CD14-positive monocyte (primary cell): ENCODE measurements at regions not wholly inside any gene's neighbourhood (a gene's known extent, or its start where the extent isn't known, plus 50 kb on each side); places are given as distances from the start of the nearest gene placed in this dataset.

Source experiments
- DNase-seq, 3 donors: peaks; one replicate each; pipeline ENCODE4 v3.0.0-alpha.2; 2011 to 2022
- H2AFZ ChIP-seq: 2 replicates; pipeline ENCODE4 v1.6.0; 2012; ENCODE audit warnings: mild to moderate bottlenecking, low read depth, low read length, inconsistent platforms; ENCODE audit not compliant: insufficient read depth, poor library complexity, severe bottlenecking
- H3K27ac ChIP-seq, 2 donors: 1 replicate in 1 of 2; 2 replicates in 1 of 2; pipeline ENCODE4 v1.5.1; 2012 to 2013; ENCODE audit warnings: low read length in 2 of 2, control low read depth in 1 of 2, inconsistent platforms in 1 of 2, low read depth in 1 of 2, mild to moderate bottlenecking in 1 of 2
- H3K27me3 ChIP-seq, 2 donors: one replicate each; pipeline versions ENCODE4 v1.6.0 to v1.6.1; 2011 to 2013; ENCODE audit warnings: low read length in 2 of 2; ENCODE audit not compliant: control insufficient read depth in 2 of 2, insufficient read depth in 2 of 2
- H3K36me3 ChIP-seq, 2 donors: replicated peaks in 1 of 2; 1 replicate in 1 of 2; 2 replicates in 1 of 2; pipeline versions ENCODE4 v1.5.1 to v1.6.1; 2012 to 2013; ENCODE audit warnings: low read length in 2 of 2, control low read depth in 1 of 2, inconsistent platforms in 1 of 2, mild to moderate bottlenecking in 1 of 2; ENCODE audit not compliant: insufficient read depth in 2 of 2, control insufficient read depth in 1 of 2
- H3K4me1 ChIP-seq, 2 donors: 1 replicate in 1 of 2; 2 replicates in 1 of 2; pipeline versions ENCODE4 v1.5.1 to v1.6.1; 2012 to 2013; ENCODE audit warnings: low read length in 2 of 2, control low read depth in 1 of 2, inconsistent platforms in 1 of 2, mild to moderate bottlenecking in 1 of 2, moderate library complexity in 1 of 2; ENCODE audit not compliant: insufficient read depth in 2 of 2, control insufficient read depth in 1 of 2
- H3K4me2 ChIP-seq: replicated peaks from 2 replicates; pipeline ENCODE3; 2012; ENCODE audit warnings: low read length, moderate library complexity, mild to moderate bottlenecking; ENCODE audit not compliant: poor library complexity, severe bottlenecking; ENCODE audit errors: extremely low read depth
- H3K4me3 ChIP-seq, 3 experiments: fragments of 200-600 bp in 1 of 3; sonication (generic) in 1 of 3; replicated peaks in 1 of 3; 1 replicate in 2 of 3; 2 replicates in 1 of 3; pipeline ENCODE4 v1.5.1; 2011 to 2013; ENCODE audit warnings: low read length in 3 of 3, mild to moderate bottlenecking in 3 of 3, control low read depth in 2 of 3, low read depth in 2 of 3, inconsistent platforms in 1 of 3, moderate library complexity in 1 of 3
- H3K79me2 ChIP-seq: 2 replicates; pipeline ENCODE4 v1.6.0; 2012; ENCODE audit warnings: mild to moderate bottlenecking, control low read depth, inconsistent platforms, low read length, moderate library complexity; ENCODE audit not compliant: insufficient read depth
- H3K9ac ChIP-seq: 2 replicates; pipeline ENCODE4 v1.6.0; 2017; ENCODE audit warnings: low read length, mild to moderate bottlenecking; ENCODE audit not compliant: insufficient read depth, poor library complexity, severe bottlenecking
- H3K9me3 ChIP-seq, 2 donors: replicated peaks in 1 of 2; 1 replicate in 1 of 2; 2 replicates in 1 of 2; pipeline versions ENCODE4 v1.5.1 to v1.6.1; 2012 to 2013; ENCODE audit warnings: low read length in 2 of 2, control low read depth in 1 of 2; ENCODE audit not compliant: control insufficient read depth in 1 of 2, insufficient read depth in 1 of 2
- H4K20me1 ChIP-seq: 2 replicates; pipeline ENCODE4 v1.6.0; 2012; ENCODE audit warnings: mild to moderate bottlenecking, low read length, control low read depth, moderate library complexity; ENCODE audit not compliant: insufficient read depth
- H3K27ac Mint-ChIP-seq, 7 donors: one replicate each; pipeline ENCODE4 v1.8.0; 2020; ENCODE audit warnings: mild to moderate bottlenecking in 7 of 7, mixed read lengths in 7 of 7, moderate library complexity in 6 of 7, inconsistent platforms in 2 of 7
- H3K27me3 Mint-ChIP-seq, 3 donors: one replicate each; pipeline ENCODE4 v1.8.0; 2021 to 2022; ENCODE audit warnings: low read depth in 3 of 3, mild to moderate bottlenecking in 3 of 3, mixed read lengths in 3 of 3, moderate library complexity in 3 of 3, inconsistent platforms in 1 of 3
- H3K36me3 Mint-ChIP-seq, 2 donors: one replicate each; pipeline ENCODE4 v1.8.0; 2020; ENCODE audit warnings: mixed read lengths in 2 of 2, inconsistent platforms in 1 of 2, mild to moderate bottlenecking in 1 of 2
- H3K4me1 Mint-ChIP-seq: one replicate; pipeline ENCODE4 v1.8.0; 2020; ENCODE audit warnings: mild to moderate bottlenecking, mixed read lengths
- H3K4me3 Mint-ChIP-seq, 2 donors: one replicate each; pipeline ENCODE4 v1.8.0; 2020; ENCODE audit warnings: mild to moderate bottlenecking in 2 of 2, mixed read lengths in 2 of 2, moderate library complexity in 1 of 2
- H3K9me3 Mint-ChIP-seq, 7 donors: one replicate each; pipeline ENCODE4 v1.8.0; 2020 to 2022; ENCODE audit warnings: mixed read lengths in 7 of 7, mild to moderate bottlenecking in 6 of 7, moderate library complexity in 6 of 7, inconsistent platforms in 2 of 7
- WGBS: methylation state at CpG from one replicate; pipeline ENCODE4 v1.1.5; 2013; ENCODE audit warnings: missing lambda C conversion rate; ENCODE audit not compliant: insufficient coverage; 5-methylcytosine and 5-hydroxymethylcytosine counted together
- intact Hi-C, 2 donors: fragments of 100-400 bp; cut with micrococcal nuclease; formaldehyde crosslinking; loops; one replicate each; pipeline versions ENCODE4 v1.15.0 to v1.15.1; 2023
- TF ChIP-seq, protein P1 (sequence below): fragments of 200-600 bp; IDR thresholded peaks from one replicate; pipeline ENCODE4 v1.8.0; 2022; ENCODE audit warnings: antibody characterized with exemption, mild to moderate bottlenecking

DNA sequence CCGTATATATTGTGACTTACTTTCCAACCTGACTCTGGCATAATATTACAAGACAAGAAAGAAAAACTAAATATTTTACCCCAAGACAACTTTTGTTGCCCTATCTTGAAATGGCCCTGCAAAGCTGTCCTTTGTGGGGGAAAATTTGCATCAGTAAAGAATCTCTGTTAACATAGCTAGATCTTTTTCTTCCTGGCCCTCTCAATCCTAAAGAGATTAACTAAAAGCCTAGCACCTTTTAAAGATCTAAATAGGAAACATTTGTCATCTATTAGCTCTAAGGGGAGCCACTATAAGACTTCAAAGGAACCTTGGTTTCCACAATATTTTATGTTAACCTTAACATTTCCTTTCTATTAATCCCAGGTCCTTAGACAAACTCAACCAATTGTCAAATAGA, 199.0 kb upstream of the SLITRK3 start:
- H3K4me3 Mint-ChIP-seq, result no peak overlapping the region
- Histone ChIP-seq H3K4me3 (no peak overlapping the region), H3K27me3 (no peaks in the 10 kb centered on the region), H3K79me2 (no peaks in the 10 kb centered on the region), H3K27ac (no peak overlapping the region), H4K20me1 (no peaks in the 10 kb centered on the region), H2AFZ (no peak overlapping the region), H3K9me3 (peaks cover 4 to 9% of the 10 kb centered on the region in 2 donors), H3K9ac (no peak overlapping the region), H3K4me1 (no peaks in the 10 kb centered on the region), H3K36me3 (no peaks in the 10 kb centered on the region), H3K4me2 (no peak overlapping the region)
- TF ChIP-seq, protein P1, sequence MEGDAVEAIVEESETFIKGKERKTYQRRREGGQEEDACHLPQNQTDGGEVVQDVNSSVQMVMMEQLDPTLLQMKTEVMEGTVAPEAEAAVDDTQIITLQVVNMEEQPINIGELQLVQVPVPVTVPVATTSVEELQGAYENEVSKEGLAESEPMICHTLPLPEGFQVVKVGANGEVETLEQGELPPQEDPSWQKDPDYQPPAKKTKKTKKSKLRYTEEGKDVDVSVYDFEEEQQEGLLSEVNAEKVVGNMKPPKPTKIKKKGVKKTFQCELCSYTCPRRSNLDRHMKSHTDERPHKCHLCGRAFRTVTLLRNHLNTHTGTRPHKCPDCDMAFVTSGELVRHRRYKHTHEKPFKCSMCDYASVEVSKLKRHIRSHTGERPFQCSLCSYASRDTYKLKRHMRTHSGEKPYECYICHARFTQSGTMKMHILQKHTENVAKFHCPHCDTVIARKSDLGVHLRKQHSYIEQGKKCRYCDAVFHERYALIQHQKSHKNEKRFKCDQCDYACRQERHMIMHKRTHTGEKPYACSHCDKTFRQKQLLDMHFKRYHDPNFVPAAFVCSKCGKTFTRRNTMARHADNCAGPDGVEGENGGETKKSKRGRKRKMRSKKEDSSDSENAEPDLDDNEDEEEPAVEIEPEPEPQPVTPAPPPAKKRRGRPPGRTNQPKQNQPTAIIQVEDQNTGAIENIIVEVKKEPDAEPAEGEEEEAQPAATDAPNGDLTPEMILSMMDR, result no peak
- no peak overlapping the region for H3K27ac Mint-ChIP-seq
- H3K36me3 Mint-ChIP-seq, result no peaks in the 10 kb centered on the region
- peaks cover 0 to 7% (median 4%) of the 10 kb centered on the region in 7 donors for H3K9me3 Mint-ChIP-seq
- H3K27me3 Mint-ChIP-seq, result peaks cover 0 to 2% (median 0%) of the 10 kb centered on the region in 3 donors
- no peak for DNase-seq
- H3K4me1 Mint-ChIP-seq, result no peaks in the 10 kb centered on the region
- WGBS, result no CpG with 5 or more reads among the region's 1 CpG
- intact Hi-C loops, result no loop called here

DNA sequence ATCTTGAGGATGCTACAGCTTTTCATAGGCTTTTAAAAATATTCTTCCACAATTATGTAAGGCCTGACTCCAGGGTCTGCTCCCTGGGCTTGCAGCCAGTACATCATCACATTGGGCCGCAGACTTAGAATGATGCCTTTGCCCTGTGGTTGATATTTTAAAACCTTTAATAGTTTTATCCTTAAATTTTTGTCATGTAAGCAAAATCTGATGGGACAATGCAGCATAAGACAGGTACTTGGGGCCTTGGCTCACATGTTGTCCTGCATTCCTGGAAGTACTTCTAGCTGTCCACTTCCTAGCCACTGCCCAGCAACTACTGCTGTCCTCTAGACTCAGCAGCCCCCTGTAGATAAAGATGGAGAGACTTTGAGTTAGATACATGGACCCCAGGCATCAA, 197.3 kb upstream of the SLITRK3 start:
- no peak overlapping the region for H3K4me3 Mint-ChIP-seq
- Histone ChIP-seq H3K9ac (no peak overlapping the region), H3K4me3 (no peak overlapping the region), H3K79me2 (no peaks in the 10 kb centered on the region), H3K27ac (no peak overlapping the region), H2AFZ (no peak overlapping the region), H3K36me3 (no peaks in the 10 kb centered on the region), H3K4me1 (no peaks in the 10 kb centered on the region), H3K9me3 (peaks cover 4 to 10% of the 10 kb centered on the region in 2 donors), H4K20me1 (no peaks in the 10 kb centered on the region), H3K27me3 (no peaks in the 10 kb centered on the region), H3K4me2 (no peak overlapping the region)
- no peaks in the 10 kb centered on the region for H3K4me1 Mint-ChIP-seq
- H3K27me3 Mint-ChIP-seq, result peaks cover 0 to 2% (median 0%) of the 10 kb centered on the region in 3 donors
- TF ChIP-seq, protein P1, result no peak
- intact Hi-C loops, result no loop called here
- DNase-seq, result no peak
- WGBS, result no CpG with 5 or more reads among the region's 1 CpG
- no peaks in the 10 kb centered on the region for H3K36me3 Mint-ChIP-seq
- H3K9me3 Mint-ChIP-seq, result peaks cover 0 to 9% (median 6%) of the 10 kb centered on the region in 7 donors
- H3K27ac Mint-ChIP-seq, result no peak overlapping the region
